ENCODE measurements at regions not wholly inside any gene's neighbourhood (a gene's known extent, or its start where the extent isn't known, plus 50 kb on each side); places are given as distances from the start of the nearest gene placed in this dataset.

DNA sequence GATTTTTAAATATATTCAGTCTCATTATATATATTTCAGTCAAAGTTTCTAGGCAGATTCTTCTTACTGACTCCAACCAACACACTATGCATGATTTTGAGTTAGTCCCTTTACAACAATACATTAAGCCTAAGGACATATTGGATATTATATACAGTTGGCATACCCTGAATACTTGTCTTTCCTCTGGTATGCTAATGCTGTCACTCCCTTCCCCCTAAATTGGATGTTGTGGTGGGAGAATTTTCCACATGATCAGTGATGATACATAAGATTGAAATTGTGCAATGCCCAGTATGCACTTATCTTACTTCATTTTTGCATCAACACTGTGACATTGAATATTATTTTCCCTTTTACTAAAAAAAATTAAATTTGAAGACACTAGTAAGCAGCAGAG lies 935.2 kb downstream of the PCDH7 start:
- ATAC-seq, result no peak
- TF ChIP-seq ZFP30 (CRISPR knock-in tag; IDR thresholded peaks at IDR 0.05) (no peak), GLIS3 (CRISPR knock-in tag; IDR thresholded peaks at IDR 0.05) (no peak), ZFP3 (CRISPR knock-in tag; IDR thresholded peaks at IDR 0.05) (no peak), TCF4 (CRISPR knock-in tag; IDR thresholded peaks at IDR 0.05; ENCODE audit: borderline replicate concordance) (no peak), BACH2 (CRISPR knock-in tag; IDR thresholded peaks at IDR 0.05; ENCODE audit: borderline replicate concordance) (no peak)
- TF ChIP-seq, protein P1, sequence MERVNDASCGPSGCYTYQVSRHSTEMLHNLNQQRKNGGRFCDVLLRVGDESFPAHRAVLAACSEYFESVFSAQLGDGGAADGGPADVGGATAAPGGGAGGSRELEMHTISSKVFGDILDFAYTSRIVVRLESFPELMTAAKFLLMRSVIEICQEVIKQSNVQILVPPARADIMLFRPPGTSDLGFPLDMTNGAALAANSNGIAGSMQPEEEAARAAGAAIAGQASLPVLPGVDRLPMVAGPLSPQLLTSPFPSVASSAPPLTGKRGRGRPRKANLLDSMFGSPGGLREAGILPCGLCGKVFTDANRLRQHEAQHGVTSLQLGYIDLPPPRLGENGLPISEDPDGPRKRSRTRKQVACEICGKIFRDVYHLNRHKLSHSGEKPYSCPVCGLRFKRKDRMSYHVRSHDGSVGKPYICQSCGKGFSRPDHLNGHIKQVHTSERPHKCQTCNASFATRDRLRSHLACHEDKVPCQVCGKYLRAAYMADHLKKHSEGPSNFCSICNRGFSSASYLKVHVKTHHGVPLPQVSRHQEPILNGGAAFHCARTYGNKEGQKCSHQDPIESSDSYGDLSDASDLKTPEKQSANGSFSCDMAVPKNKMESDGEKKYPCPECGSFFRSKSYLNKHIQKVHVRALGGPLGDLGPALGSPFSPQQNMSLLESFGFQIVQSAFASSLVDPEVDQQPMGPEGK (CRISPR knock-in tag; IDR thresholded peaks at IDR 0.05; ENCODE audit: borderline replicate concordance), result no peak

DNA sequence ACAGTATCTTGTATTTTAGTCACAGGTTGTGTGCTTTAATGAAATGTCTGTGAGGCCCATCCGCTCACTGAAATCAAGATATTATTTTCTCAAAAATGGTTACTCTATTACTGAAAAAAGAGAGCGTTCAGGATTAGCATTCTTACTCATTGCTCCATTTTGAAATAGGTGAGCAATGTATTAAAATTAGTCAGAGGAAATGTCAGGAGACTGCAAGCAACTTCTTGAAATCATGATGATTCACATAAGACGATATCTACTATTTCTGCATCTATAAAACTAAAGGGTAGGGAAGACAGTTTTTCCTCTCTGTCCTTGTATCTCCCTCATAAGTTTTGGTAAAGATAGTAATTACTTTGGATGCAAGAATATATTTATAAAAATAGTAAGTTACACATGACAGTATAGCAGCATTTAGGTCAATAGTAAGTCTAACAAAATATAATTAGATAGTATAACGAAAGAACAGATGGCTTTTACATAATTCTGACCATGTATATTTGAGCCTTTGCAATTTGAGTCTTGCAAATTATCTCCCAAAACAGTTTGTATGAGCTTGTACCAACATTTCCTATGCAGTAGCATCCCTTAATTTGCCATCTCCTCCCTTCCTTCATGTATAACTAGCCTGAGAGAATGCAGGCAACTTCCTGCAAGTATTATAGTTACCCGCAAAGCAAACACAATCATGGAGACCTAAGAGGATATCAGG lies 937.8 kb downstream of the PCDH7 start:
- no peak for TF ChIP-seq OSR1 (CRISPR knock-in tag; IDR thresholded peaks at IDR 0.05)
- no peak for TF ChIP-seq ZFP3 (CRISPR knock-in tag; IDR thresholded peaks at IDR 0.05)
- TF ChIP-seq, protein P2, sequence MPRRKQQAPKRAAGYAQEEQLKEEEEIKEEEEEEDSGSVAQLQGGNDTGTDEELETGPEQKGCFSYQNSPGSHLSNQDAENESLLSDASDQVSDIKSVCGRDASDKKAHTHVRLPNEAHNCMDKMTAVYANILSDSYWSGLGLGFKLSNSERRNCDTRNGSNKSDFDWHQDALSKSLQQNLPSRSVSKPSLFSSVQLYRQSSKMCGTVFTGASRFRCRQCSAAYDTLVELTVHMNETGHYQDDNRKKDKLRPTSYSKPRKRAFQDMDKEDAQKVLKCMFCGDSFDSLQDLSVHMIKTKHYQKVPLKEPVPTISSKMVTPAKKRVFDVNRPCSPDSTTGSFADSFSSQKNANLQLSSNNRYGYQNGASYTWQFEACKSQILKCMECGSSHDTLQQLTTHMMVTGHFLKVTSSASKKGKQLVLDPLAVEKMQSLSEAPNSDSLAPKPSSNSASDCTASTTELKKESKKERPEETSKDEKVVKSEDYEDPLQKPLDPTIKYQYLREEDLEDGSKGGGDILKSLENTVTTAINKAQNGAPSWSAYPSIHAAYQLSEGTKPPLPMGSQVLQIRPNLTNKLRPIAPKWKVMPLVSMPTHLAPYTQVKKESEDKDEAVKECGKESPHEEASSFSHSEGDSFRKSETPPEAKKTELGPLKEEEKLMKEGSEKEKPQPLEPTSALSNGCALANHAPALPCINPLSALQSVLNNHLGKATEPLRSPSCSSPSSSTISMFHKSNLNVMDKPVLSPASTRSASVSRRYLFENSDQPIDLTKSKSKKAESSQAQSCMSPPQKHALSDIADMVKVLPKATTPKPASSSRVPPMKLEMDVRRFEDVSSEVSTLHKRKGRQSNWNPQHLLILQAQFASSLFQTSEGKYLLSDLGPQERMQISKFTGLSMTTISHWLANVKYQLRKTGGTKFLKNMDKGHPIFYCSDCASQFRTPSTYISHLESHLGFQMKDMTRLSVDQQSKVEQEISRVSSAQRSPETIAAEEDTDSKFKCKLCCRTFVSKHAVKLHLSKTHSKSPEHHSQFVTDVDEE (CRISPR knock-in tag; IDR thresholded peaks at IDR 0.05), result no peak
- TF ChIP-seq ZNF565 (CRISPR knock-in tag; conservative IDR thresholded peaks at IDR 0.05; ENCODE audit: low read depth), result no peak
- no peak for TF ChIP-seq TCF4 (CRISPR knock-in tag; IDR thresholded peaks at IDR 0.05; ENCODE audit: borderline replicate concordance)
- no peak for TF ChIP-seq BACH2 (CRISPR knock-in tag; IDR thresholded peaks at IDR 0.05; ENCODE audit: borderline replicate concordance)
- no peak for TF ChIP-seq CSDC2 (CRISPR knock-in tag; IDR thresholded peaks at IDR 0.05)
- TF ChIP-seq ZFP30 (CRISPR knock-in tag; IDR thresholded peaks at IDR 0.05), result no peak
- no peak for TF ChIP-seq ESRRG (CRISPR knock-in tag; IDR thresholded peaks at IDR 0.05)
- TF ChIP-seq, protein P3, sequence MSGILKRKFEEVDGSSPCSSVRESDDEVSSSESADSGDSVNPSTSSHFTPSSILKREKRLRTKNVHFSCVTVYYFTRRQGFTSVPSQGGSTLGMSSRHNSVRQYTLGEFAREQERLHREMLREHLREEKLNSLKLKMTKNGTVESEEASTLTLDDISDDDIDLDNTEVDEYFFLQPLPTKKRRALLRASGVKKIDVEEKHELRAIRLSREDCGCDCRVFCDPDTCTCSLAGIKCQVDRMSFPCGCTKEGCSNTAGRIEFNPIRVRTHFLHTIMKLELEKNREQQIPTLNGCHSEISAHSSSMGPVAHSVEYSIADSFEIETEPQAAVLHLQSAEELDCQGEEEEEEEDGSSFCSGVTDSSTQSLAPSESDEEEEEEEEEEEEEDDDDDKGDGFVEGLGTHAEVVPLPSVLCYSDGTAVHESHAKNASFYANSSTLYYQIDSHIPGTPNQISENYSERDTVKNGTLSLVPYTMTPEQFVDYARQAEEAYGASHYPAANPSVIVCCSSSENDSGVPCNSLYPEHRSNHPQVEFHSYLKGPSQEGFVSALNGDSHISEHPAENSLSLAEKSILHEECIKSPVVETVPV (CRISPR knock-in tag; IDR thresholded peaks at IDR 0.05), result no peak
- TF ChIP-seq ZNF70 (CRISPR knock-in tag; IDR thresholded peaks at IDR 0.05), result no peak
- TF ChIP-seq SNAI2 (CRISPR knock-in tag; IDR thresholded peaks at IDR 0.05), result no peak
- no peak for TF ChIP-seq ISL1 (CRISPR knock-in tag; IDR thresholded peaks at IDR 0.05)
- no peak for ATAC-seq

DNA sequence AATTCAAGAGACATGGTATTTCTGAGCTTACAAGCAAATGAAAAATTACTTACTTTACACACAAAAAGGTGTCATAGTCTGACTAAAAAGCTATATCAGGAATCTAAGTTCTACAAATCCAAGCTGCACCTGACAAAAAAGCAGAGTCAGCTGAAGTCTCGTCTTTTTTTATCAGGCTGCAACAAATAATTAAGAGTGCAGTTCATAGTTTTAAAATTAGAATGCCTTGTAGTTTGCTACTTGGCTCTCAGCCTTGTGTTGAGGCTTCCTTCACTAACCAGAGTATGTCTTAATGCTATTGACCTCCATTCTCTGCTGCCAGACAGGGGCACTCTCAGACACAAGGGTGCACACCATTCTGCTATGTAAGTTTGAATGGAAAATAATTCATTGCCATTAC lies 940.7 kb downstream of the PCDH7 start:
- TF ChIP-seq TOX (CRISPR knock-in tag; IDR thresholded peaks at IDR 0.05; ENCODE audit: borderline replicate concordance), result no peak
- TF ChIP-seq ISL1 (CRISPR knock-in tag; IDR thresholded peaks at IDR 0.05), result no peak
- ATAC-seq, result no peak

DNA sequence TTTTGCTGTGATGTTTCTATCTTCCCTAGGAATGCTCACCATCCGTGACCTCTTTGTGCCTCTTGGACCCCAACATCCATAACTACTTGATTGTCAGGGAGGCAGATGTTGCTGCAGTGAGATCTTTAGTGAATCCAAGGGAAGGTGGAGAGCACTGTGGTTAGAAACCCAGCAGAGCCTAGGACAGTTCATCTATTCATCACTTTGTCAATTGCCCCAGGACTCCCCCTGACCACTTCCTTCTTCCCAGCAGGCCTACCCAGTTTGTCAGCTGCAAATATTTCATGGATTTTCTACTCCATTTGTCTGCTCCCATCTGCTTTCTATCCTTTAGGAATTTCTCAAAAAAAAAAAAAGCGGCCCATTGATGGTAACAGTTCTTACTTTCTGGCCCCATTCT lies 942.8 kb downstream of the PCDH7 start:
- TF ChIP-seq, protein P2 (CRISPR knock-in tag; IDR thresholded peaks at IDR 0.05), result no peak
- TF ChIP-seq, protein P3 (CRISPR knock-in tag; IDR thresholded peaks at IDR 0.05), result no peak
- no peak for TF ChIP-seq PPARA (CRISPR knock-in tag; IDR thresholded peaks at IDR 0.05; ENCODE audit: borderline replicate concordance)
- no peak for TF ChIP-seq ZNF70 (CRISPR knock-in tag; IDR thresholded peaks at IDR 0.05)
- TF ChIP-seq SNAI2 (CRISPR knock-in tag; IDR thresholded peaks at IDR 0.05), result no peak
- TF ChIP-seq ZNF565 (CRISPR knock-in tag; conservative IDR thresholded peaks at IDR 0.05; ENCODE audit: low read depth), result no peak
- TF ChIP-seq, protein P4, sequence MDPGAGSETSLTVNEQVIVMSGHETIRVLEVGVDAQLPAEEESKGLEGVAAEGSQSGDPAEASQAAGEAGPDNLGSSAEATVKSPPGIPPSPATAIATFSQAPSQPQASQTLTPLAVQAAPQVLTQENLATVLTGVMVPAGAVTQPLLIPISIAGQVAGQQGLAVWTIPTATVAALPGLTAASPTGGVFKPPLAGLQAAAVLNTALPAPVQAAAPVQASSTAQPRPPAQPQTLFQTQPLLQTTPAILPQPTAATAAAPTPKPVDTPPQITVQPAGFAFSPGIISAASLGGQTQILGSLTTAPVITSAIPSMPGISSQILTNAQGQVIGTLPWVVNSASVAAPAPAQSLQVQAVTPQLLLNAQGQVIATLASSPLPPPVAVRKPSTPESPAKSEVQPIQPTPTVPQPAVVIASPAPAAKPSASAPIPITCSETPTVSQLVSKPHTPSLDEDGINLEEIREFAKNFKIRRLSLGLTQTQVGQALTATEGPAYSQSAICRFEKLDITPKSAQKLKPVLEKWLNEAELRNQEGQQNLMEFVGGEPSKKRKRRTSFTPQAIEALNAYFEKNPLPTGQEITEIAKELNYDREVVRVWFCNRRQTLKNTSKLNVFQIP (CRISPR knock-in tag; IDR thresholded peaks at IDR 0.05; ENCODE audit: borderline replicate concordance, low read depth), result no peak
- no peak for ATAC-seq

All from SK-N-SH treated with all-trans-retinoic acid at 6 μM for 48 hours (cell line).